SK-N-SH treated with all-trans-retinoic acid at 6 μM for 48 hours (cell line): ENCODE measurements at regions not wholly inside any gene's neighbourhood (a gene's known extent, or its start where the extent isn't known, plus 50 kb on each side); places are given as distances from the start of the nearest gene placed in this dataset.

Experiments used
- ARNTL ChIP-seq: fragments of 450-650 bp; formaldehyde crosslinking; IDR thresholded peaks from 2 replicates; pipeline ENCODE4 v1.5.0; 2020; ENCODE audit warnings: low read depth, mild to moderate bottlenecking, moderate library complexity, borderline replicate concordance
- PATZ1 ChIP-seq: fragments of 250-450 bp; sonication (Bioruptor Pico); IDR thresholded peaks from 2 replicates; pipeline ENCODE4 v1.8.0; 2020; ENCODE audit warnings: mild to moderate bottlenecking, moderate library complexity, borderline replicate concordance
- TCF4 ChIP-seq: fragments of 250-450 bp; sonication (Bioruptor Pico); IDR thresholded peaks from 2 replicates; pipeline ENCODE4 v1.8.0; 2021; ENCODE audit warnings: mild to moderate bottlenecking, moderate library complexity, borderline replicate concordance
- TSHZ2 ChIP-seq: fragments of 250-450 bp; sonication (Bioruptor Pico); IDR thresholded peaks from 2 replicates; pipeline ENCODE4 v1.5.0; 2020; ENCODE audit warnings: mild to moderate bottlenecking, moderate library complexity
- ZFP3 ChIP-seq: fragments of 250-450 bp; sonication (Bioruptor Pico); IDR thresholded peaks from 2 replicates; pipeline ENCODE4 v1.5.0; 2020; ENCODE audit warnings: mild to moderate bottlenecking, moderate library complexity
- ZNF565 ChIP-seq: fragments of 450-650 bp; formaldehyde crosslinking; conservative IDR thresholded peaks from 2 replicates; pipeline ENCODE4 v1.5.0; 2020; ENCODE audit warnings: low read depth, mild to moderate bottlenecking, moderate library complexity

DNA sequence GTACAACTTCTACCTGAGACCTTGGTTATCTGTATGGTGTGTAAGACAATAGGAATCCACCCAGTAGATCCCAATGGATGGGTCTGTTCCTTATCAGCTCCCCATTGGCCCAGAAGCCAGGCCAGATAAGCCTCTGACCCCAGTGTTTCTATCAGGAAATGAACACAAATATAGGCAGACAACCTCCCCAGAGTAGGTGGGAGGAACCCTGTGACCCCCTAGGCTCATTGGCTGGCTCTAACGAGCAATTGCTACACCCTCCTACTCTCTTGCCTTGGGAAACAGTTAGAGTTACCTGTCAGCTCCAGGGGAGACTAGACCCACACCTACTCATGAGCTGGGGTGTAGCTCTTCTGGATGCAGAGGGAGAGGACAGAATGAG lies 299.9 kb downstream of the UACA start:
- TF ChIP-seq PATZ1 (CRISPR knock-in tag): no peak
- no peak for TF ChIP-seq TCF4 (CRISPR knock-in tag)
- no peak for TF ChIP-seq ZNF565 (CRISPR knock-in tag)
- TF ChIP-seq ZFP3: no peak
- TF ChIP-seq TSHZ2 (CRISPR knock-in tag): no peak
- TF ChIP-seq ARNTL (CRISPR knock-in tag): no peak
